ENCODE measurements at regions not wholly inside any gene's neighbourhood (a gene's known extent, or its start where the extent isn't known, plus 50 kb on each side); places are given as distances from the start of the nearest gene placed in this dataset.

GRCh38 chr4:166460769-166461550 is 587.9 kb downstream of the TLL1 start:
- no peak overlapping the region for H3K4me3 ChIP-seq (ENCODE audit: low read depth, low read length)
- in situ Hi-C loops (cut with HindIII; ENCODE audit: low sequenced_read_pairs): no loop called here
- DNase-seq (ENCODE audit: low read depth, low spot score): peak; percentile 7
- TF ChIP-seq CTCF (IDR thresholded peaks at IDR 0.05; ENCODE audit: low read depth, low read length): no peak

GRCh38 chr4:166481055-166481454 is 608.0 kb downstream of the TLL1 start:
- H3K4me3 ChIP-seq (ENCODE audit: low read depth, low read length): no peak overlapping the region

GRCh38 chr4:166481739-166482138 is 608.7 kb downstream of the TLL1 start:
- DNase-seq (ENCODE audit: low read depth, low spot score): no peak
- TF ChIP-seq CTCF (IDR thresholded peaks at IDR 0.05; ENCODE audit: low read depth, low read length): no peak

More at GRCh38 chr4:166481055-166481454, 608.0 kb downstream of the TLL1 start:
- no peak for DNase-seq (ENCODE audit: low read depth, low spot score)
- TF ChIP-seq CTCF (IDR thresholded peaks at IDR 0.05; ENCODE audit: low read depth, low read length): no peak
- in situ Hi-C loops (cut with HindIII; ENCODE audit: low sequenced_read_pairs): no loop called here

GRCh38 chr4:166482758-166483157 is 609.7 kb downstream of the TLL1 start:
- no peak for DNase-seq (ENCODE audit: low read depth, low spot score)
- no peak overlapping the region for H3K4me3 ChIP-seq (ENCODE audit: low read depth, low read length)
- in situ Hi-C loops (cut with HindIII; ENCODE audit: low sequenced_read_pairs): no loop called here
- no peak for TF ChIP-seq CTCF (IDR thresholded peaks at IDR 0.05; ENCODE audit: low read depth, low read length)

More at GRCh38 chr4:166481739-166482138, 608.7 kb downstream of the TLL1 start:
- in situ Hi-C loops (cut with HindIII; ENCODE audit: low sequenced_read_pairs): no loop called here
- H3K4me3 ChIP-seq (ENCODE audit: low read depth, low read length): no peak overlapping the region

- no peak for TF ChIP-seq CTCF (IDR thresholded peaks at IDR 0.05; ENCODE audit: low read depth, low read length)
- H3K4me3 ChIP-seq (ENCODE audit: low read depth, low read length): no peak overlapping the region
- no peak for DNase-seq (ENCODE audit: low read depth, low spot score)
- in situ Hi-C loops (cut with HindIII; ENCODE audit: low sequenced_read_pairs): no loop called here
These were observed 618.6 kb downstream of the TLL1 start for GRCh38 chr4:166491635-166492034.

GRCh38 chr4:166493924-166494345 is 620.9 kb downstream of the TLL1 start:
- H3K4me3 ChIP-seq (ENCODE audit: low read depth, low read length): no peak overlapping the region
- TF ChIP-seq CTCF (IDR thresholded peaks at IDR 0.05; ENCODE audit: low read depth, low read length): no peak
- peak; percentile 15 for DNase-seq (ENCODE audit: low read depth, low spot score)
- in situ Hi-C loops (cut with HindIII; ENCODE audit: low sequenced_read_pairs): no loop called here
